Pancreas (tissue), 10 donors: ENCODE measurements at regions not wholly inside any gene's neighbourhood (a gene's known extent, or its start where the extent isn't known, plus 50 kb on each side); places are given as distances from the start of the nearest gene placed in this dataset.
A peak's percentile ranks its signal among the peaks of the same experiment; 100 is the strongest.

Experiments
- ATAC-seq, 4 donors: fragments of 200-7000 bp; cut with Tn5 transposase; one replicate each; pipeline versions ENCODE4 v1.8.0 to v1.9.1; 2020; ENCODE audit warnings: mild to moderate bottlenecking in 4 of 4, moderate library complexity in 4 of 4
- DNase-seq, 6 donors: peaks; one replicate each; pipeline ENCODE4 v3.0.0-alpha.2; 2020
- FAIRE-seq: peaks from 2 replicates; lab custom pipeline; 2012; peaks lifted over from hg19 to GRCh38; lab: Jason Lieb, UNC
- H3K27ac ChIP-seq, 4 donors: fragments of 200-600 bp; sonication (generic); 1 replicate in 3 of 4; 2 replicates in 1 of 4; pipeline versions ENCODE4 v1.5.0 to v1.8.0; 2020
- H3K27me3 ChIP-seq, 4 donors: fragments of 200-600 bp; one replicate each; pipeline ENCODE4 v1.8.0; 2021
- H3K36me3 ChIP-seq, 3 donors: fragments of 200-600 bp; sonication (generic) in 1 of 3; one replicate each; pipeline versions ENCODE4 v1.5.0 to v1.8.0; 2020 to 2021
- H3K4me1 ChIP-seq, 3 donors: fragments of 200-600 bp; one replicate each; pipeline ENCODE4 v1.8.0; 2021
- H3K4me3 ChIP-seq, 4 donors: fragments of 200-600 bp; sonication (generic) in 2 of 4; one replicate each; pipeline versions ENCODE4 v1.5.0 to v1.8.0; 2020 to 2021
- H3K9me3 ChIP-seq, 4 donors: fragments of 200-600 bp; one replicate each; pipeline ENCODE4 v1.8.0; 2021
- CTCF ChIP-seq, 4 donors: fragments of 200-600 bp; sonication (generic) in 3 of 4; IDR thresholded peaks; one replicate each; pipeline versions ENCODE4 v1.5.0 to v1.8.0; 2021; ENCODE audit warnings: antibody characterized with exemption in 4 of 4
- WGBS, 2 donors: extraction: QIAGEN DNeasy Blood & Tissue Kit; methylation state at CpG; one replicate each; pipeline ENCODE4 v1.1.7; 2013; 5-methylcytosine and 5-hydroxymethylcytosine counted together
- intact Hi-C, 3 donors: fragments of 100-400 bp; cut with DNase I; formaldehyde crosslinking; loops; one replicate each; pipeline versions ENCODE4 v1.11.1 to v1.14.2; 2022
- donor health status: healthy with polysubstance abuse.
- donor health status: DM: no; HTN: no; CAD: no; lungs with moderate emphysema.
- donor health status: DM: no; HTN: no; CAD: no.
- donor health status: control.
- donor health status: control.
- donor health status: Bipolar disorder and iron deficiency.
- donor health status: DM: yes; HTN: yes; CAD: no.
- donor health status: DM: no; HTN: no; CAD: no.
- donor health status: DM: no; HTN: no; CAD: no.
- donor health status: DM: yes; HTN: yes; CAD: no.

GRCh38 chr2:156800065-156800653, 364.0 kb downstream of the GPD2 start:
- no peak for TF ChIP-seq CTCF (IDR thresholded peaks at IDR 0.05)
- no peaks in the 10 kb centered on the region for H3K9me3 ChIP-seq
- intact Hi-C loops = no loop called here
- no peak overlapping the region for H3K4me3 ChIP-seq
- H3K27ac ChIP-seq = no peak overlapping the region
- DNase-seq (no peak), FAIRE-seq (no peak), ATAC-seq (no peak)
- no peaks in the 10 kb centered on the region for H3K4me1 ChIP-seq
- H3K36me3 ChIP-seq = no peaks in the 10 kb centered on the region
- 44 to 49% methylated on average over 3 of the region's 3 CpGs for WGBS, 2 donors
- H3K27me3 ChIP-seq = no peaks in the 10 kb centered on the region

GRCh38 chr2:156800781-156801361, 364.7 kb downstream of the GPD2 start:
- DNase-seq (no peak), ATAC-seq (peak in 2 of 4 donors; percentile 32 to 57), FAIRE-seq (no peak)
- 69 to 70% methylated on average over 8 of the region's 8 CpGs for WGBS, 2 donors
- TF ChIP-seq CTCF (IDR thresholded peaks at IDR 0.05) = no peak
- Histone ChIP-seq H3K27me3 (no peaks in the 10 kb centered on the region), H3K36me3 (no peaks in the 10 kb centered on the region), H3K4me1 (no peaks in the 10 kb centered on the region), H3K9me3 (no peaks in the 10 kb centered on the region), H3K4me3 (no peak overlapping the region), H3K27ac (no peak overlapping the region)
- intact Hi-C loops = no loop called here

- no peak for FAIRE-seq
- intact Hi-C loops = no loop called here
- no peak for TF ChIP-seq CTCF (IDR thresholded peaks at IDR 0.05)
- H3K27me3 ChIP-seq = no peaks in the 10 kb centered on the region
- H3K4me3 ChIP-seq = no peak overlapping the region
- no peaks in the 10 kb centered on the region for H3K4me1 ChIP-seq
- ATAC-seq = peak; percentile 12 to 69 (median 48)
- H3K9me3 ChIP-seq = no peaks in the 10 kb centered on the region
- no peak overlapping the region for H3K27ac ChIP-seq
- H3K36me3 ChIP-seq = no peaks in the 10 kb centered on the region
- DNase-seq = no peak
- 16 to 17% methylated on average over 10 of the region's 10 CpGs for WGBS, 2 donors
Observed at GRCh38 chr2:156803243-156803642, 367.1 kb downstream of the GPD2 start.

GRCh38 chr2:156803967-156804366, 367.8 kb downstream of the GPD2 start:
- TF ChIP-seq CTCF (IDR thresholded peaks at IDR 0.05) = no peak
- H3K4me1 ChIP-seq = no peaks in the 10 kb centered on the region
- intact Hi-C loops = no loop called here
- H3K9me3 ChIP-seq = no peaks in the 10 kb centered on the region
- H3K27me3 ChIP-seq = no peaks in the 10 kb centered on the region
- H3K36me3 ChIP-seq = no peaks in the 10 kb centered on the region
- ATAC-seq = peak in 1 of 4 donors; percentile 20
- 81 to 82% methylated on average over 5 of the region's 5 CpGs for WGBS, 2 donors
- H3K27ac ChIP-seq = no peak overlapping the region
- H3K4me3 ChIP-seq = no peak overlapping the region
- DNase-seq = no peak
- FAIRE-seq = no peak

GRCh38 chr2:156810094-156810493, 373.9 kb downstream of the GPD2 start:
- H3K27me3 ChIP-seq = no peaks in the 10 kb centered on the region
- no peaks in the 10 kb centered on the region for H3K36me3 ChIP-seq
- intact Hi-C loops = no loop called here
- TF ChIP-seq CTCF (IDR thresholded peaks at IDR 0.05) = no peak
- ATAC-seq = no peak
- no peak overlapping the region for H3K4me3 ChIP-seq
- H3K4me1 ChIP-seq = no peaks in the 10 kb centered on the region
- no peak overlapping the region for H3K27ac ChIP-seq
- no peaks in the 10 kb centered on the region for H3K9me3 ChIP-seq
- DNase-seq = no peak
- no peak for FAIRE-seq
- 43 to 81% methylated on average over 2 of the region's 2 CpGs for WGBS, 2 donors
